ENCODE measurements at regions not wholly inside any gene's neighbourhood (a gene's known extent, or its start where the extent isn't known, plus 50 kb on each side); places are given as distances from the start of the nearest gene placed in this dataset.

- no peak overlapping the region for H3K9ac ChIP-seq
Observed at GRCh38 chr2:8082840-8083239, 599.0 kb upstream of the ID2 start.

GRCh38 chr2:8086357-8086756 lies 595.5 kb upstream of the ID2 start:
- H3K4me1 ChIP-seq (ENCODE audit: low read depth, poor library complexity, severe bottlenecking) = no peaks in the 10 kb centered on the region
- H3K27me3 ChIP-seq (ENCODE audit: insufficient read depth, low read depth) = no peaks in the 10 kb centered on the region
- H3K27ac ChIP-seq = no peak overlapping the region
- no peaks in the 10 kb centered on the region for H3K79me2 ChIP-seq (ENCODE audit: insufficient read depth, low read depth)
- H2AFZ ChIP-seq (ENCODE audit: low read depth) = no peak overlapping the region
- no peak overlapping the region for H3K4me2 ChIP-seq
- H3K36me3 ChIP-seq (ENCODE audit: insufficient read depth) = no peaks in the 10 kb centered on the region
- no peaks in the 10 kb centered on the region for H4K20me1 ChIP-seq (ENCODE audit: insufficient read depth)
- TF ChIP-seq CTCF (conservative IDR thresholded peaks at IDR 0.05; ENCODE audit: low read depth, low read length) = no peak
- H3K9ac ChIP-seq = no peak overlapping the region
- H3K4me3 ChIP-seq (IDR thresholded peaks at IDR 0.05; ENCODE audit: insufficient read depth, low read depth, low read length) = no peak overlapping the region

More at GRCh38 chr2:8082840-8083239, 599.0 kb upstream of the ID2 start:
- no peak overlapping the region for H3K4me2 ChIP-seq
- no peaks in the 10 kb centered on the region for H3K79me2 ChIP-seq (ENCODE audit: insufficient read depth, low read depth)
- H3K27ac ChIP-seq = no peak overlapping the region
- no peaks in the 10 kb centered on the region for H4K20me1 ChIP-seq (ENCODE audit: insufficient read depth)
- no peaks in the 10 kb centered on the region for H3K27me3 ChIP-seq (ENCODE audit: insufficient read depth, low read depth)
- H3K36me3 ChIP-seq (ENCODE audit: insufficient read depth) = no peaks in the 10 kb centered on the region
- no peak overlapping the region for H2AFZ ChIP-seq (ENCODE audit: low read depth)
- H3K4me3 ChIP-seq (IDR thresholded peaks at IDR 0.05; ENCODE audit: insufficient read depth, low read depth, low read length) = no peak overlapping the region
- no peak for TF ChIP-seq CTCF (conservative IDR thresholded peaks at IDR 0.05; ENCODE audit: low read depth, low read length)
- H3K4me1 ChIP-seq (ENCODE audit: low read depth, poor library complexity, severe bottlenecking) = no peaks in the 10 kb centered on the region

GRCh38 chr2:8086796-8087479 lies 594.9 kb upstream of the ID2 start:
- H3K9ac ChIP-seq = no peak overlapping the region
- no peaks in the 10 kb centered on the region for H4K20me1 ChIP-seq (ENCODE audit: insufficient read depth)
- H3K79me2 ChIP-seq (ENCODE audit: insufficient read depth, low read depth) = no peaks in the 10 kb centered on the region
- H3K4me2 ChIP-seq = no peak overlapping the region
- H3K27ac ChIP-seq = no peak overlapping the region
- H3K4me1 ChIP-seq (ENCODE audit: low read depth, poor library complexity, severe bottlenecking) = no peaks in the 10 kb centered on the region
- TF ChIP-seq CTCF (conservative IDR thresholded peaks at IDR 0.05; ENCODE audit: low read depth, low read length) = no peak
- no peaks in the 10 kb centered on the region for H3K36me3 ChIP-seq (ENCODE audit: insufficient read depth)
- H3K4me3 ChIP-seq (IDR thresholded peaks at IDR 0.05; ENCODE audit: insufficient read depth, low read depth, low read length) = no peak overlapping the region
- no peaks in the 10 kb centered on the region for H3K27me3 ChIP-seq (ENCODE audit: insufficient read depth, low read depth)
- no peak overlapping the region for H2AFZ ChIP-seq (ENCODE audit: low read depth)

- Histone ChIP-seq H2AFZ (ENCODE audit: low read depth) (no peak overlapping the region), H3K9ac (no peak overlapping the region), H3K4me1 (ENCODE audit: low read depth, poor library complexity, severe bottlenecking) (no peaks in the 10 kb centered on the region), H3K4me2 (no peak overlapping the region), H4K20me1 (ENCODE audit: insufficient read depth) (no peaks in the 10 kb centered on the region), H3K27ac (no peak overlapping the region), H3K79me2 (ENCODE audit: insufficient read depth, low read depth) (no peaks in the 10 kb centered on the region), H3K36me3 (ENCODE audit: insufficient read depth) (no peaks in the 10 kb centered on the region), H3K27me3 (ENCODE audit: insufficient read depth, low read depth) (no peaks in the 10 kb centered on the region), H3K4me3 (IDR thresholded peaks at IDR 0.05; ENCODE audit: insufficient read depth, low read depth, low read length) (no peak overlapping the region)
- no peak for TF ChIP-seq CTCF (conservative IDR thresholded peaks at IDR 0.05; ENCODE audit: low read depth, low read length)
Observed at GRCh38 chr2:8087480-8087840, 594.4 kb upstream of the ID2 start.

All from KMS-11 (cell line).